Uterus (tissue), 2 donors: ENCODE measurements at regions not wholly inside any gene's neighbourhood (a gene's known extent, or its start where the extent isn't known, plus 50 kb on each side); places are given as distances from the start of the nearest gene placed in this dataset.
"Not testable (repeated sequence)": the region's sequence is repeated elsewhere in the genome, so short reads cannot be mapped to it uniquely, and the experiment has no call there.

ENCODE experiments used
- POLR2A ChIP-seq, 2 donors: fragments of 450-650 bp; IDR thresholded peaks; one replicate each; pipeline ENCODE4 v1.6.1; 2016; ENCODE audit warnings: antibody characterized with exemption in 2 of 2, mild to moderate bottlenecking in 1 of 2, moderate library complexity in 1 of 2
- TF ChIP-seq, protein P1 (sequence below), 4 experiments: fragments of 200-600 bp in 2 of 4; fragments of 450-650 bp in 2 of 4; sonication (generic) in 2 of 4; IDR thresholded peaks; one replicate each; pipeline ENCODE4 v1.5.1; 2016 to 2019; ENCODE audit warnings: antibody characterized with exemption in 4 of 4, mild to moderate bottlenecking in 2 of 4, moderate library complexity in 1 of 4

DNA sequence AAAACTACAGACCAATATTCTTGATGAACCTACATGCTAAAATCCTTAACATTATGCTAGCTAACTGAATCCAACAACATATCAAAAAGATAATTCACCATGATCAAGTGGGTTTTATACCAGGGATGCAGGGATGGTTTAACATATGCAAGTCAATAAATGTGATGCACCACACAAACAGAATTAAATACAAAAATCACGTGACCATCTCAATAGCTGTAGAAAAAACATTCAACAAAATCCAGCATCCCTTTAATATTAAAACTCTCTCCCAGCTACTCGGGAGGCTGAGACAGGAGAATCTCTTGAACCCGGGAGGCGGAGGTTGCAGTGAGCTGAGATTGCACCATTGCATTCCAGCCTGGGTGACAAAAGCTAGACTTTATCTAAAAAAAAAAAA lies 1056.8 kb downstream of the TSN start:
- TF ChIP-seq, protein P1, sequence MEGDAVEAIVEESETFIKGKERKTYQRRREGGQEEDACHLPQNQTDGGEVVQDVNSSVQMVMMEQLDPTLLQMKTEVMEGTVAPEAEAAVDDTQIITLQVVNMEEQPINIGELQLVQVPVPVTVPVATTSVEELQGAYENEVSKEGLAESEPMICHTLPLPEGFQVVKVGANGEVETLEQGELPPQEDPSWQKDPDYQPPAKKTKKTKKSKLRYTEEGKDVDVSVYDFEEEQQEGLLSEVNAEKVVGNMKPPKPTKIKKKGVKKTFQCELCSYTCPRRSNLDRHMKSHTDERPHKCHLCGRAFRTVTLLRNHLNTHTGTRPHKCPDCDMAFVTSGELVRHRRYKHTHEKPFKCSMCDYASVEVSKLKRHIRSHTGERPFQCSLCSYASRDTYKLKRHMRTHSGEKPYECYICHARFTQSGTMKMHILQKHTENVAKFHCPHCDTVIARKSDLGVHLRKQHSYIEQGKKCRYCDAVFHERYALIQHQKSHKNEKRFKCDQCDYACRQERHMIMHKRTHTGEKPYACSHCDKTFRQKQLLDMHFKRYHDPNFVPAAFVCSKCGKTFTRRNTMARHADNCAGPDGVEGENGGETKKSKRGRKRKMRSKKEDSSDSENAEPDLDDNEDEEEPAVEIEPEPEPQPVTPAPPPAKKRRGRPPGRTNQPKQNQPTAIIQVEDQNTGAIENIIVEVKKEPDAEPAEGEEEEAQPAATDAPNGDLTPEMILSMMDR (IDR thresholded peaks at IDR 0.05): not testable (repeated sequence)
- TF ChIP-seq POLR2A (IDR thresholded peaks at IDR 0.05): not testable (repeated sequence)
